DND-41 (cell line): ENCODE measurements at regions not wholly inside any gene's neighbourhood (a gene's known extent, or its start where the extent isn't known, plus 50 kb on each side); places are given as distances from the start of the nearest gene placed in this dataset.

Experiments
- EZH2 ChIP-seq: IDR thresholded peaks from 3 replicates; pipeline ENCODE4 v1.6.1; 2012; ENCODE audit warnings: borderline replicate concordance, low read depth, mild to moderate bottlenecking, moderate library complexity, low read length, inconsistent platforms; ENCODE audit not compliant: severe bottlenecking
- TF ChIP-seq, protein P1 (sequence below): IDR thresholded peaks from 2 replicates; pipeline ENCODE4 v1.5.1; 2012; ENCODE audit warnings: borderline replicate concordance, low read length, moderate library complexity, mild to moderate bottlenecking; ENCODE audit not compliant: poor library complexity, severe bottlenecking; ENCODE audit errors: extremely low read depth

DNA sequence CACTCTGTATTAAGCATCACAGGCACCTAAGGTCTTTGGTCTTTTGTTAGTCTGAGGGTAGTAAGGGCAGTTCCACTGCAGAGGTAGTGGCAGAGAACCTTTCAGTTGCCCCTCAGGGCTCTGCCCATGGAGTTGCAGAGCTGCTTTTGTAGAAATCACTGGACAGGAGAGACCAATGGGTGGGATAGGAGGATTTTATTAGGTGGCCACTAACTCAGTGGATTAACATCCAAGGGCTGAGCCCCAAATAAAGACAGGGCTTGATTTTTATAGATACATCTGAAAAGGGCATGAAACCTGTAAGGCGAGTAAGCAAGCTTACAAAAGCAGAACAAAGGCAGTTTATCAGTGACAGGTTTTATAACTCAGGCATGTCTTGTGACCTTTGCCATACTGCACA lies 1035.4 kb downstream of the SH3BGRL start:
- TF ChIP-seq, protein P1, sequence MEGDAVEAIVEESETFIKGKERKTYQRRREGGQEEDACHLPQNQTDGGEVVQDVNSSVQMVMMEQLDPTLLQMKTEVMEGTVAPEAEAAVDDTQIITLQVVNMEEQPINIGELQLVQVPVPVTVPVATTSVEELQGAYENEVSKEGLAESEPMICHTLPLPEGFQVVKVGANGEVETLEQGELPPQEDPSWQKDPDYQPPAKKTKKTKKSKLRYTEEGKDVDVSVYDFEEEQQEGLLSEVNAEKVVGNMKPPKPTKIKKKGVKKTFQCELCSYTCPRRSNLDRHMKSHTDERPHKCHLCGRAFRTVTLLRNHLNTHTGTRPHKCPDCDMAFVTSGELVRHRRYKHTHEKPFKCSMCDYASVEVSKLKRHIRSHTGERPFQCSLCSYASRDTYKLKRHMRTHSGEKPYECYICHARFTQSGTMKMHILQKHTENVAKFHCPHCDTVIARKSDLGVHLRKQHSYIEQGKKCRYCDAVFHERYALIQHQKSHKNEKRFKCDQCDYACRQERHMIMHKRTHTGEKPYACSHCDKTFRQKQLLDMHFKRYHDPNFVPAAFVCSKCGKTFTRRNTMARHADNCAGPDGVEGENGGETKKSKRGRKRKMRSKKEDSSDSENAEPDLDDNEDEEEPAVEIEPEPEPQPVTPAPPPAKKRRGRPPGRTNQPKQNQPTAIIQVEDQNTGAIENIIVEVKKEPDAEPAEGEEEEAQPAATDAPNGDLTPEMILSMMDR: no peak
- TF ChIP-seq EZH2: no peak
